Hepatocyte (in vitro differentiated cells): ENCODE measurements at regions not wholly inside any gene's neighbourhood (a gene's known extent, or its start where the extent isn't known, plus 50 kb on each side); places are given as distances from the start of the nearest gene placed in this dataset.

ENCODE experiments used
- DNase-seq: peaks from one replicate; pipeline ENCODE4 v3.0.0-alpha.2; 2016; ENCODE audit warnings: low spot score
- H2AFZ ChIP-seq: fragments of 200-600 bp; sonication (generic); 2 replicates; pipeline ENCODE4 v1.6.0; 2016; ENCODE audit warnings: antibody characterized with exemption, mild to moderate bottlenecking
- H3K27ac ChIP-seq: fragments of 200-600 bp; sonication (generic); 2 replicates; pipeline ENCODE4 v1.5.1; 2016; ENCODE audit warnings: mild to moderate bottlenecking
- H3K27me3 ChIP-seq: fragments of 200-600 bp; sonication (generic); 2 replicates; pipeline ENCODE4 v1.6.1; 2016
- H3K36me3 ChIP-seq: fragments of 200-600 bp; sonication (generic); replicated peaks from 2 replicates; pipeline ENCODE4 v1.5.1; 2016; ENCODE audit warnings: low read depth; ENCODE audit not compliant: insufficient read depth
- H3K4me1 ChIP-seq: fragments of 200-600 bp; sonication (generic); 2 replicates; pipeline ENCODE4 v1.5.1; 2016; ENCODE audit warnings: mild to moderate bottlenecking, moderate library complexity; ENCODE audit not compliant: insufficient read depth
- H3K4me2 ChIP-seq: fragments of 200-600 bp; sonication (generic); 2 replicates; pipeline ENCODE4 v1.6.0; 2016
- H3K4me3 ChIP-seq: fragments of 200-600 bp; sonication (generic); 2 replicates; pipeline ENCODE4 v1.5.1; 2016; ENCODE audit warnings: mild to moderate bottlenecking
- H3K79me2 ChIP-seq: fragments of 200-600 bp; sonication (generic); 2 replicates; pipeline ENCODE4 v1.6.0; 2017; ENCODE audit warnings: mild to moderate bottlenecking
- H3K9me2 ChIP-seq: fragments of 200-600 bp; sonication (generic); replicated peaks from 2 replicates; pipeline ENCODE4 v1.6.0; 2017; ENCODE audit warnings: mild to moderate bottlenecking; ENCODE audit not compliant: insufficient read depth
- H3K9me3 ChIP-seq: fragments of 200-600 bp; sonication (generic); 2 replicates; pipeline ENCODE4 v1.5.1; 2016; ENCODE audit warnings: low read depth, mild to moderate bottlenecking
- H4K20me1 ChIP-seq: fragments of 200-600 bp; sonication (generic); 2 replicates; pipeline ENCODE4 v1.6.0; 2016; ENCODE audit warnings: mild to moderate bottlenecking; ENCODE audit not compliant: insufficient read depth, poor library complexity, severe bottlenecking
- EZH2 ChIP-seq: fragments of 200-600 bp; sonication (generic); IDR thresholded peaks from 2 replicates; pipeline ENCODE4 v1.6.1; 2016; ENCODE audit warnings: antibody characterized with exemption, mild to moderate bottlenecking, borderline replicate concordance
- EZH2phosphoT487 ChIP-seq: fragments of 200-600 bp; sonication (generic); IDR thresholded peaks from one replicate; pipeline ENCODE4 v1.6.1; 2018; ENCODE audit warnings: antibody characterized with exemption, mild to moderate bottlenecking, low read depth, moderate library complexity; ENCODE audit not compliant: unreplicated experiment, severe bottlenecking
- WGBS: methylation state at CpG from one replicate; pipeline ENCODE4 v1.1.6; 2016; ENCODE audit warnings: low lambda C conversion rate; ENCODE audit errors: missing lambda C conversion rate; 5-methylcytosine and 5-hydroxymethylcytosine counted together
- TF ChIP-seq, protein P1 (sequence below): fragments of 200-600 bp; sonication (generic); IDR thresholded peaks from 2 replicates; pipeline ENCODE4 v1.5.1; 2016; ENCODE audit warnings: antibody characterized with exemption, mild to moderate bottlenecking; ENCODE audit not compliant: poor library complexity

DNA sequence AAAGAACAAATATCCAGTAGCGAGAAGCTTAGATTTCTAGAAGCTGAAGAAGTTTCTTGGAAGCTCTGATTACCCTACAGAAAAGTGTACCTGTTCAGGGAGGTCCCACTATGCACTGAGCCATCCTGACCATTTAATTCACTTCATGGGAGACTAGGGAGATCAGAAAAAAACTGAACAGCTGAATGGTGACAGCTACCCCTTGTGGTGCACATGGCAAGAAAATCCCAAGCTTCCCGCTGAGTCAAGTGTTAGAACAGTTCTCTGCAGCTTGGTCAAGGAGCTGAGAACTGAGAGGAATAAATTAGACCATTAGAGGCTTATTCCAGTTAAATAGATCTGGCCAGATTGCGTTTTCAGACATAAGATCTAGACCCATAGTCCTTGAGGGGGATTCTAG is 197.2 kb upstream of the VEPH1 start:
- H3K9me2 ChIP-seq: no peaks in the 10 kb centered on the region
- no peak for DNase-seq
- 81% methylated on average over 3 of the region's 3 CpGs for WGBS
- no peaks in the 10 kb centered on the region for H3K4me1 ChIP-seq
- H3K79me2 ChIP-seq: no peaks in the 10 kb centered on the region
- no peaks in the 10 kb centered on the region for H3K36me3 ChIP-seq
- no peaks in the 10 kb centered on the region for H3K9me3 ChIP-seq
- H3K4me3 ChIP-seq: no peak overlapping the region
- H3K4me2 ChIP-seq: no peak overlapping the region
- no peaks in the 10 kb centered on the region for H3K27me3 ChIP-seq
- no peak overlapping the region for H2AFZ ChIP-seq
- H4K20me1 ChIP-seq: no peaks in the 10 kb centered on the region
- TF ChIP-seq EZH2 (no peak), EZH2phosphoT487 (no peak)
- TF ChIP-seq, protein P1, sequence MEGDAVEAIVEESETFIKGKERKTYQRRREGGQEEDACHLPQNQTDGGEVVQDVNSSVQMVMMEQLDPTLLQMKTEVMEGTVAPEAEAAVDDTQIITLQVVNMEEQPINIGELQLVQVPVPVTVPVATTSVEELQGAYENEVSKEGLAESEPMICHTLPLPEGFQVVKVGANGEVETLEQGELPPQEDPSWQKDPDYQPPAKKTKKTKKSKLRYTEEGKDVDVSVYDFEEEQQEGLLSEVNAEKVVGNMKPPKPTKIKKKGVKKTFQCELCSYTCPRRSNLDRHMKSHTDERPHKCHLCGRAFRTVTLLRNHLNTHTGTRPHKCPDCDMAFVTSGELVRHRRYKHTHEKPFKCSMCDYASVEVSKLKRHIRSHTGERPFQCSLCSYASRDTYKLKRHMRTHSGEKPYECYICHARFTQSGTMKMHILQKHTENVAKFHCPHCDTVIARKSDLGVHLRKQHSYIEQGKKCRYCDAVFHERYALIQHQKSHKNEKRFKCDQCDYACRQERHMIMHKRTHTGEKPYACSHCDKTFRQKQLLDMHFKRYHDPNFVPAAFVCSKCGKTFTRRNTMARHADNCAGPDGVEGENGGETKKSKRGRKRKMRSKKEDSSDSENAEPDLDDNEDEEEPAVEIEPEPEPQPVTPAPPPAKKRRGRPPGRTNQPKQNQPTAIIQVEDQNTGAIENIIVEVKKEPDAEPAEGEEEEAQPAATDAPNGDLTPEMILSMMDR: no peak
- H3K27ac ChIP-seq: no peak overlapping the region

DNA sequence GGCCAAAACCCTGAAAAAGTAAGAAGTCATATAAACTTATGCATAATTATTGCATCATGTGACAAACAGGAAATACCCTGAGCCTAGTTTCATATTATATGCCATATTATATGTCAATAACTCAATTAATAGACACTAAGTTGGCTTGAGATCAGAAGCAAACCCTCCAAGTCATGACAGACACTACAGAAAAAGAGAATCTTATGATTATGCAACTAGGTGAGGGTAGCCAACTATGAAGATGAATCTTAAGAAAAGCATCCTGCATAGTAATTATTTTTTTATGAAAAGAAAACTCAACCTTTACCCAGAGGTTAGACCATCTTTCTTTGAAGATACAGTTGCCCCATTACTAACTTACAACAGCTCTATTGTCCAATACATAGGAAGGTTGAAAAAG is 192.4 kb upstream of the VEPH1 start:
- DNase-seq: no peak
- no peaks in the 10 kb centered on the region for H3K79me2 ChIP-seq
- H3K9me3 ChIP-seq: no peaks in the 10 kb centered on the region
- no peaks in the 10 kb centered on the region for H3K9me2 ChIP-seq
- no peaks in the 10 kb centered on the region for H3K36me3 ChIP-seq
- no peaks in the 10 kb centered on the region for H3K27me3 ChIP-seq
- no peak overlapping the region for H3K27ac ChIP-seq
- H3K4me2 ChIP-seq: no peak overlapping the region
- no peaks in the 10 kb centered on the region for H4K20me1 ChIP-seq
- H3K4me1 ChIP-seq: no peaks in the 10 kb centered on the region
- H3K4me3 ChIP-seq: no peak overlapping the region
- no peak overlapping the region for H2AFZ ChIP-seq
- TF ChIP-seq EZH2 (no peak), EZH2phosphoT487 (no peak)
- TF ChIP-seq, protein P1: no peak

DNA sequence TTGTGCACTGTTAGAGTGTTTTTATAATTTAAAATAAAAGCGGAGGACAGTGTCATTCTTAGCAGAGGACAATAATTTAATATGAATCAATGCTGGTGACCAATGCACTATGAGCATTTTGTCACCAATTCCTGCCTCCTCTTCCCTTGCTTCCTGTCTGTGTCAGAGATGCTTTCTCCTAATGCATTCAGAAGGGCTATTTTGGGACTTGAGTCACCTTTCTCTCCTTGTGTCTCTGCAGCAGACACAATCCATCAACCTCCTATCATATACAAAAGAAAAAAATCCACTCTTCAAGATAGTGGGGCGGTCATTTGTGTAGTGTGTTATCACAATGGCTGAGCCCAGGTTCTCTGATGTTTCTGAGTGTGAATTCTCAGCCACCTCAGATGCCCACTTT is 191.9 kb upstream of the VEPH1 start:
- 80% methylated on average over 2 of the region's 2 CpGs for WGBS
- no peaks in the 10 kb centered on the region for H3K79me2 ChIP-seq
- TF ChIP-seq EZH2phosphoT487 (no peak), EZH2 (no peak)
- TF ChIP-seq, protein P1: no peak

DNA sequence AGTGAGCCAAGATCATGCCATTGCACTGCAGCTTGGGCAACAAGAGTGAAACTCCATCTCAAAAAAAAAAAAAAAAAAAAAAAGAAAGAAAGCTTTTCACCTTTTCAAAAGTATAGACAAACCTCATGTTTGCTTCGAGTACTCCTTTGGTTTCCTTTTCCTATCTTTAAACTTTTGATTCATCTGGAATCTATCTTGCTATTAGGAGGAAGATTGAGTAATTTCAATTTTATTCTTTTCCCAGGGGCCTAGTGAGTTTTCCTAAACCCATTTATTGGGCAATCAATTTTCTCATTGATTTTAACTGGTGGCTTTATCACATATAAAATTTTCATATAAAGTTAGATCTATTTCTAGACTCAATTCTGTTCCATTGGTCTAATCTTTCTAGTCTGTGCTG is 190.5 kb upstream of the VEPH1 start:
- Histone ChIP-seq H3K27me3 (no peaks in the 10 kb centered on the region), H3K4me1 (no peaks in the 10 kb centered on the region), H3K9me3 (no peaks in the 10 kb centered on the region), H2AFZ (no peak overlapping the region), H3K27ac (no peak overlapping the region), H4K20me1 (no peaks in the 10 kb centered on the region), H3K4me3 (no peak overlapping the region), H3K79me2 (no peaks in the 10 kb centered on the region), H3K9me2 (no peaks in the 10 kb centered on the region), H3K36me3 (no peaks in the 10 kb centered on the region), H3K4me2 (no peak overlapping the region)
- WGBS: 85% methylated on average over 1 of the region's 1 CpG
- TF ChIP-seq EZH2phosphoT487: no peak
- no peak for TF ChIP-seq EZH2
- TF ChIP-seq, protein P1: no peak
- DNase-seq: no peak

More for the DNA sequence above, 191.9 kb upstream of the VEPH1 start:
- Histone ChIP-seq H3K4me2 (no peak overlapping the region), H3K36me3 (no peaks in the 10 kb centered on the region), H3K4me1 (no peaks in the 10 kb centered on the region), H3K9me3 (no peaks in the 10 kb centered on the region), H2AFZ (no peak overlapping the region), H4K20me1 (no peaks in the 10 kb centered on the region), H3K27me3 (no peaks in the 10 kb centered on the region), H3K4me3 (no peak overlapping the region), H3K9me2 (no peaks in the 10 kb centered on the region), H3K27ac (no peak overlapping the region)
- no peak for DNase-seq
